ENCODE measurements at regions not wholly inside any gene's neighbourhood (a gene's known extent, or its start where the extent isn't known, plus 50 kb on each side); places are given as distances from the start of the nearest gene placed in this dataset.
A peak's percentile ranks its signal among the peaks of the same experiment; 100 is the strongest.

- TF ChIP-seq, protein P1, sequence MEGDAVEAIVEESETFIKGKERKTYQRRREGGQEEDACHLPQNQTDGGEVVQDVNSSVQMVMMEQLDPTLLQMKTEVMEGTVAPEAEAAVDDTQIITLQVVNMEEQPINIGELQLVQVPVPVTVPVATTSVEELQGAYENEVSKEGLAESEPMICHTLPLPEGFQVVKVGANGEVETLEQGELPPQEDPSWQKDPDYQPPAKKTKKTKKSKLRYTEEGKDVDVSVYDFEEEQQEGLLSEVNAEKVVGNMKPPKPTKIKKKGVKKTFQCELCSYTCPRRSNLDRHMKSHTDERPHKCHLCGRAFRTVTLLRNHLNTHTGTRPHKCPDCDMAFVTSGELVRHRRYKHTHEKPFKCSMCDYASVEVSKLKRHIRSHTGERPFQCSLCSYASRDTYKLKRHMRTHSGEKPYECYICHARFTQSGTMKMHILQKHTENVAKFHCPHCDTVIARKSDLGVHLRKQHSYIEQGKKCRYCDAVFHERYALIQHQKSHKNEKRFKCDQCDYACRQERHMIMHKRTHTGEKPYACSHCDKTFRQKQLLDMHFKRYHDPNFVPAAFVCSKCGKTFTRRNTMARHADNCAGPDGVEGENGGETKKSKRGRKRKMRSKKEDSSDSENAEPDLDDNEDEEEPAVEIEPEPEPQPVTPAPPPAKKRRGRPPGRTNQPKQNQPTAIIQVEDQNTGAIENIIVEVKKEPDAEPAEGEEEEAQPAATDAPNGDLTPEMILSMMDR (IDR thresholded peaks at IDR 0.05; ENCODE audit: borderline replicate concordance, extremely low read depth, low read length, poor library complexity, severe bottlenecking), result no peak
- no peak for TF ChIP-seq EZH2 (IDR thresholded peaks at IDR 0.05; ENCODE audit: borderline replicate concordance, low read depth, low read length, severe bottlenecking)
- ATAC-seq (ENCODE audit: insufficient read depth, low read depth), result no peak
- no peaks in the 10 kb centered on the region for H3K36me3 ChIP-seq (ENCODE audit: insufficient read depth, low read length)
These were observed 493.0 kb upstream of the NR2F2 start for GRCh38 chr15:95837341-95838004.

DNA sequence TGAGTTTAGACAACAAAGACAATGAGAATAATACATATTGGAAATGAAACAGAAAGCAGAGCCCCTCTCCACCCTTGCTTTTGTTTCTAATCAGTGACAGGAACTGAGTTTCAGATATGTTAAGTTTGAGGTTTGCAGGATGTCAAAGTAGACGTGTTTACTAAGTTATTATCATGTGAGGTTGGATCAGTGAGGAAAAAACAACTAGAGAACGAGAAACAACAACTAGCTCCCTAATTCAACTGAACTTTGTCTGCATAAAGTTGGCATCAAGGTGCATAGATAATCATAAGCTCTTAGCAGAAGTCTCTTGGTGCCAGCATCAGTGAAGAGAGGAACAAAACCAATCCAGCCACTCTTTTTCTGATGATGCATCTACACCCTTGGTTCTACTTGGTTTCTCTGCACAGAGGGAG lies 491.1 kb upstream of the NR2F2 start:
- H3K4me3 ChIP-seq (ENCODE audit: low read depth in 1 of 2, low read length in 2 of 2), result no peak overlapping the region
- ATAC-seq (ENCODE audit: insufficient read depth, low read depth) (peak; percentile 81), DNase-seq (no peak)
- H3K9me3 ChIP-seq (ENCODE audit: insufficient read depth, low read length, severe bottlenecking), result no peaks in the 10 kb centered on the region
- peak overlapping the region; percentile 55 for H3K27ac ChIP-seq (ENCODE audit: low read length)
- H3K9ac ChIP-seq (ENCODE audit: low read depth, low read length), result no peak overlapping the region
- no peaks in the 10 kb centered on the region for H4K20me1 ChIP-seq (ENCODE audit: insufficient read depth, low read length)
- TF ChIP-seq, protein P1 (IDR thresholded peaks at IDR 0.05; ENCODE audit: borderline replicate concordance, extremely low read depth, low read length, poor library complexity, severe bottlenecking), result no peak
- no peak for TF ChIP-seq EZH2 (IDR thresholded peaks at IDR 0.05; ENCODE audit: borderline replicate concordance, low read depth, low read length, severe bottlenecking)
- no peaks in the 10 kb centered on the region for H3K79me2 ChIP-seq (ENCODE audit: insufficient read depth, low read length)
- H3K27me3 ChIP-seq (ENCODE audit: insufficient read depth, low read length, poor library complexity), result no peaks in the 10 kb centered on the region
- no peaks in the 10 kb centered on the region for H3K36me3 ChIP-seq (ENCODE audit: insufficient read depth, low read length)
- H3K4me2 ChIP-seq (ENCODE audit: insufficient read depth, low read length), result peak overlapping the region; percentile 19
- peaks cover 40% of the 10 kb centered on the region for H3K4me1 ChIP-seq (ENCODE audit: insufficient read depth, low read length)
- H2AFZ ChIP-seq (ENCODE audit: low read depth, low read length), result peak overlapping the region; percentile 51

More at GRCh38 chr15:95837341-95838004, 493.0 kb upstream of the NR2F2 start:
- no peaks in the 10 kb centered on the region for H3K9me3 ChIP-seq (ENCODE audit: insufficient read depth, low read length, severe bottlenecking)
- DNase-seq, result no peak
- H3K4me3 ChIP-seq (ENCODE audit: low read depth in 1 of 2, low read length in 2 of 2), result no peak overlapping the region
- no peak overlapping the region for H3K9ac ChIP-seq (ENCODE audit: low read depth, low read length)
- H3K4me1 ChIP-seq (ENCODE audit: insufficient read depth, low read length), result peaks cover 24% of the 10 kb centered on the region
- no peaks in the 10 kb centered on the region for H3K79me2 ChIP-seq (ENCODE audit: insufficient read depth, low read length)
- no peak overlapping the region for H3K27ac ChIP-seq (ENCODE audit: low read length)
- no peaks in the 10 kb centered on the region for H3K27me3 ChIP-seq (ENCODE audit: insufficient read depth, low read length, poor library complexity)
- H4K20me1 ChIP-seq (ENCODE audit: insufficient read depth, low read length), result no peaks in the 10 kb centered on the region
- H3K4me2 ChIP-seq (ENCODE audit: insufficient read depth, low read length), result no peak overlapping the region
- no peak overlapping the region for H2AFZ ChIP-seq (ENCODE audit: low read depth, low read length)

GRCh38 chr15:95840004-95840403 lies 490.5 kb upstream of the NR2F2 start:
- Histone ChIP-seq H2AFZ (ENCODE audit: low read depth, low read length) (0 out of 2 replicates have a peak overlapping the region, but pooled peaks have one; percentile 51), H3K36me3 (ENCODE audit: insufficient read depth, low read length) (no peaks in the 10 kb centered on the region), H3K79me2 (ENCODE audit: insufficient read depth, low read length) (no peaks in the 10 kb centered on the region), H3K4me2 (ENCODE audit: insufficient read depth, low read length) (no peak overlapping the region), H3K4me1 (ENCODE audit: insufficient read depth, low read length) (peaks cover 40% of the 10 kb centered on the region), H3K4me3 (ENCODE audit: low read depth in 1 of 2, low read length in 2 of 2) (no peak overlapping the region), H3K9ac (ENCODE audit: low read depth, low read length) (no peak overlapping the region), H3K27ac (ENCODE audit: low read length) (no peak overlapping the region), H3K27me3 (ENCODE audit: insufficient read depth, low read length, poor library complexity) (no peaks in the 10 kb centered on the region), H4K20me1 (ENCODE audit: insufficient read depth, low read length) (no peaks in the 10 kb centered on the region), H3K9me3 (ENCODE audit: insufficient read depth, low read length, severe bottlenecking) (no peaks in the 10 kb centered on the region)
- TF ChIP-seq, protein P1 (IDR thresholded peaks at IDR 0.05; ENCODE audit: borderline replicate concordance, extremely low read depth, low read length, poor library complexity, severe bottlenecking), result no peak
- ATAC-seq (ENCODE audit: insufficient read depth, low read depth), result no peak
- DNase-seq, result no peak
